IMR-90 (cell line): ENCODE measurements at regions not wholly inside any gene's neighbourhood (a gene's known extent, or its start where the extent isn't known, plus 50 kb on each side); places are given as distances from the start of the nearest gene placed in this dataset.

Experiments
- ATAC-seq: fragments of 200-7000 bp; cut with Tn5 transposase; 2 replicates; pipeline ENCODE4 v1.9.1; 2020; ENCODE audit warnings: low read depth, mild to moderate bottlenecking, moderate library complexity
- BruUV-seq: library from RNA; stranded (reverse); fragments of 400-500 nt; replicated peaks from 2 replicates; lab custom pipeline; 2021; lab: Mats Ljungman, UMichigan
- CTCF ChIA-PET: fragments of 300-600 bp; formaldehyde crosslinking; extraction: SDS; loops from one replicate; lab custom pipeline; 2021; ENCODE audit warnings: antibody characterized with exemption; lab: Yijun Ruan, JAX
- POLR2A ChIA-PET: fragments of 300-600 bp; sonication (Branson Sonifier 250); formaldehyde crosslinking; loops from one replicate; lab custom pipeline; 2022; ENCODE audit warnings: antibody characterized with exemption; ENCODE audit not compliant: unreplicated experiment; lab: Charles Lee
- DNase-seq: peaks from one replicate; pipeline ENCODE4 v3.0.0; 2013
- H2AFZ ChIP-seq: replicated peaks from 2 replicates; pipeline ENCODE3; 2013; ENCODE audit warnings: low read length, mild to moderate bottlenecking; ENCODE audit not compliant: poor library complexity
- H2AK5ac ChIP-seq: 2 replicates; pipeline ENCODE4 v1.6.1; 2013; ENCODE audit warnings: low read depth, low read length, inconsistent platforms
- H2AK9ac ChIP-seq: replicated peaks from 2 replicates; pipeline ENCODE3; 2013; ENCODE audit warnings: mild to moderate bottlenecking, low read depth, low read length, moderate library complexity; ENCODE audit not compliant: poor library complexity
- H2BK120ac ChIP-seq: 2 replicates; pipeline ENCODE4 v1.6.1; 2013; ENCODE audit warnings: low read depth, low read length, inconsistent platforms
- H2BK15ac ChIP-seq: 3 replicates; pipeline ENCODE4 v1.6.1; 2013; ENCODE audit warnings: low read depth, low read length, inconsistent platforms
- H2BK20ac ChIP-seq: 2 replicates; pipeline ENCODE4 v1.6.1; 2013; ENCODE audit warnings: low read depth, mild to moderate bottlenecking, inconsistent platforms, low read length, moderate library complexity
- H2BK5ac ChIP-seq: 2 replicates; pipeline ENCODE4 v1.6.1; 2013; ENCODE audit warnings: mild to moderate bottlenecking, low read depth, low read length, inconsistent platforms; ENCODE audit not compliant: poor library complexity, severe bottlenecking
- H3K14ac ChIP-seq: replicated peaks from 2 replicates; pipeline ENCODE4 v1.6.1; 2013; ENCODE audit warnings: low read depth, low read length, inconsistent platforms
- H3K18ac ChIP-seq: 2 replicates; pipeline ENCODE4 v1.6.1; 2013; ENCODE audit warnings: low read depth, low read length, control low read depth
- H3K23ac ChIP-seq: 2 replicates; pipeline ENCODE4 v1.6.1; 2013; ENCODE audit warnings: low read depth, low read length, inconsistent platforms
- H3K27ac ChIP-seq: 2 replicates; pipeline ENCODE4 v1.5.1; 2013; ENCODE audit warnings: mild to moderate bottlenecking, control low read depth, low read length; ENCODE audit not compliant: insufficient read depth
- H3K27me3 ChIP-seq: 2 replicates; pipeline ENCODE4 v1.6.1; 2013; ENCODE audit warnings: low read length; ENCODE audit not compliant: control insufficient read depth, insufficient read depth
- H3K36me3 ChIP-seq: 2 replicates; pipeline ENCODE4 v1.6.1; 2013; ENCODE audit warnings: low read length, mixed read lengths; ENCODE audit not compliant: control insufficient read depth, insufficient read depth
- H3K4ac ChIP-seq: 2 replicates; pipeline ENCODE4 v1.6.1; 2013; ENCODE audit warnings: low read depth, low read length, inconsistent platforms
- H3K4me1 ChIP-seq: 2 replicates; pipeline ENCODE4 v1.6.1; 2013; ENCODE audit warnings: low read length, mixed read lengths; ENCODE audit not compliant: control insufficient read depth, insufficient read depth
- H3K4me2 ChIP-seq: 2 replicates; pipeline ENCODE4 v1.6.1; 2013; ENCODE audit warnings: low read depth, mild to moderate bottlenecking, control low read depth, low read length, moderate library complexity
- H3K4me3 ChIP-seq: 2 replicates; pipeline ENCODE4 v1.5.1; 2013; ENCODE audit warnings: low read depth, mild to moderate bottlenecking, control low read depth, low read length, moderate library complexity; ENCODE audit not compliant: insufficient read depth
- H3K56ac ChIP-seq: 2 replicates; pipeline ENCODE4 v1.6.1; 2013; ENCODE audit warnings: low read length, inconsistent platforms; ENCODE audit not compliant: insufficient read depth; ENCODE audit errors: extremely low read depth
- H3K79me1 ChIP-seq, 2 experiments: 2 replicates each; pipeline ENCODE4 v1.6.1; 2013; ENCODE audit warnings: low read length in 2 of 2, inconsistent platforms in 1 of 2, low read depth in 1 of 2
- H3K9ac ChIP-seq: 2 replicates; pipeline ENCODE4 v1.6.1; 2013; ENCODE audit warnings: low read depth, low read length, control low read depth
- H3K9me1 ChIP-seq: 2 replicates; pipeline ENCODE4 v1.6.1; 2013; ENCODE audit warnings: low read length, inconsistent platforms; ENCODE audit not compliant: insufficient read depth
- H3K9me3 ChIP-seq: 2 replicates; pipeline ENCODE4 v1.6.1; 2013; ENCODE audit warnings: low read length; ENCODE audit not compliant: control insufficient read depth, insufficient read depth
- H4K20me1 ChIP-seq: 2 replicates; pipeline ENCODE4 v1.6.1; 2013; ENCODE audit warnings: low read length, inconsistent platforms; ENCODE audit not compliant: insufficient read depth
- H4K5ac ChIP-seq: 2 replicates; pipeline ENCODE4 v1.6.1; 2013; ENCODE audit warnings: mild to moderate bottlenecking, low read depth, low read length, control low read depth
- H4K8ac ChIP-seq, 2 experiments: 2 replicates each; pipeline ENCODE4 v1.6.1; 2013; ENCODE audit warnings: low read depth in 2 of 2, low read length in 2 of 2, control low read depth in 1 of 2, inconsistent platforms in 1 of 2
- H4K91ac ChIP-seq: 2 replicates; pipeline ENCODE4 v1.6.1; 2013; ENCODE audit warnings: low read depth, low read length, inconsistent platforms; ENCODE audit not compliant: insufficient read depth
- BHLHE40 ChIP-seq: fragments of 150-350 bp; IDR thresholded peaks from 2 replicates; pipeline ENCODE4 v1.6.1; 2016; ENCODE audit warnings: mild to moderate bottlenecking, low read depth, low read length
- CEBPB ChIP-seq: IDR thresholded peaks from 2 replicates; pipeline ENCODE4 v1.6.1; 2012; ENCODE audit warnings: low read depth, low read length, improper control_type of control experiment
- CHD1 ChIP-seq: IDR thresholded peaks from 2 replicates; pipeline ENCODE4 v1.6.1; 2012; ENCODE audit warnings: low read depth, low read length, improper control_type of control experiment
- MAZ ChIP-seq: IDR thresholded peaks from 2 replicates; pipeline ENCODE4 v1.6.1; 2012; ENCODE audit warnings: low read depth, mild to moderate bottlenecking, low read length, improper control_type of control experiment, moderate library complexity, borderline replicate concordance
- MXI1 ChIP-seq: IDR thresholded peaks from 2 replicates; pipeline ENCODE4 v1.6.1; 2012; ENCODE audit warnings: low read depth, mild to moderate bottlenecking, low read length, moderate library complexity, borderline replicate concordance
- NFE2L2 ChIP-seq: fragments of 150-350 bp; IDR thresholded peaks from 2 replicates; pipeline ENCODE4 v1.6.1; 2016; ENCODE audit warnings: low read depth, mild to moderate bottlenecking, low read length
- RAD21 ChIP-seq: IDR thresholded peaks from 2 replicates; pipeline ENCODE4 v1.6.1; 2012; ENCODE audit warnings: low read length, improper control_type of control experiment
- RCOR1 ChIP-seq: IDR thresholded peaks from 2 replicates; pipeline ENCODE4 v1.6.1; 2012; ENCODE audit warnings: mild to moderate bottlenecking, low read length, improper control_type of control experiment; ENCODE audit not compliant: insufficient replicate concordance
- WGBS, 2 experiments: methylation state at CpG; one replicate each; pipeline versions ENCODE4 v1.1.5 to v1.1.7; 2013; ENCODE audit warnings: missing lambda C conversion rate in 2 of 2; ENCODE audit not compliant: insufficient read length in 1 of 2; ENCODE audit errors: extremely low coverage in 2 of 2; 5-methylcytosine and 5-hydroxymethylcytosine counted together
- dilution Hi-C: fragments of 300-500 bp; cut with HindIII; formaldehyde crosslinking; loops from one replicate; pipeline ENCODE4 v1.14.3; 2018; ENCODE audit warnings: low sequenced_read_pairs; ENCODE audit not compliant: unreplicated experiment
- in situ Hi-C: fragments of 300-500 bp; cut with MboI; formaldehyde crosslinking; loops from 3 replicates; pipeline ENCODE4 v1.14.3; 2019; ENCODE audit warnings: low sequenced_read_pairs, inconsistent platforms, mixed read lengths
- intact Hi-C: fragments of 100-400 bp; cut with micrococcal nuclease; formaldehyde crosslinking; loops from 2 replicates; pipeline ENCODE4 v1.10.0; 2022
- TF ChIP-seq, protein P1 (sequence below): fragments of 150-350 bp; IDR thresholded peaks from 2 replicates; pipeline ENCODE4 v1.6.1; 2016; ENCODE audit warnings: low read depth, mild to moderate bottlenecking, low read length, moderate library complexity, borderline replicate concordance

DNA sequence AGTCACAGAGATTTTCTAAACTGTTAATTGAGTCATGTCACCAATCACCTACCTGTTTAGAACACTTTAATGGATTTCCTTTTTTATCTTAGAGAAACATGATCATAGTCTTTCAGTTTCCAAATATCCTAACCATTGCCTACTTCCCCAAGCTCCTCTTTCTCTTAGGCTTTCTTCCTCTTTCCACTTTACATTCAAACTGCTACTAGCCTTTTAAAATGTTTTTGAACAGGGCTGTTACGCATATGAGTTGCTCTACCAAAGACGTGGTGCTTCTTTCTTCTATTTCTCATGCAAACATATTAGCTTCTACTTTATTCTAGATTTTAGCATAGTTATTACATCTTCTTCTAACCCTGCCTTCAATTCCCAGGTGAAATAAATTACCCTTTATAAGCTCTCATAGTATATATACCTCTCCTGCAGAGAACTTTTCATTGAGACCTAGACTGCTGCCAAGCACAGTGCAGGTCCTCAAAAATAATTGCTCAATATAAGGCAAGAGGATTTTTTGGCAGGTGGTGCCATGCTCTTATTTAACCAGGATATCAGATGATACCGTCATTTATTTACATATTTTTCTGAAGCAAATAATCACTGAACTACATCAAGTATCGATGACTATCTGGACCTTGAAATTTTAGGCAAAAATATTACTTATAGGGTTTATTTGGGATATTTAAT is 937.1 kb downstream of the TSN start:
- intact Hi-C loops, result no loop called here
- dilution Hi-C loops, result no loop called here
- Histone ChIP-seq H3K18ac (no peak overlapping the region), H3K4me1 (no peaks in the 10 kb centered on the region), H2AK5ac (no peak overlapping the region), H2AK9ac (no peak overlapping the region), H3K27me3 (no peaks in the 10 kb centered on the region), H3K14ac (no peak overlapping the region), H2BK120ac (no peak overlapping the region), H4K20me1 (no peaks in the 10 kb centered on the region), H3K9me3 (no peaks in the 10 kb centered on the region; the same call in 1 of the 2 replicates), H3K36me3 (no peaks in the 10 kb centered on the region), H2BK15ac (no peak overlapping the region), H2BK20ac (no peak overlapping the region), H3K27ac (no peak overlapping the region), H2BK5ac (no peak overlapping the region), H3K56ac (no peak overlapping the region), H3K4me3 (no peak overlapping the region), H3K4ac (no peak overlapping the region), H3K9me1 (no peaks in the 10 kb centered on the region), H4K5ac (no peak overlapping the region), H3K9ac (no peak overlapping the region), H3K79me1 (no peaks in the 10 kb centered on the region), H2AFZ (no peak overlapping the region), H3K23ac (no peak overlapping the region), H4K91ac (no peak overlapping the region), H4K8ac (no peak overlapping the region), H3K4me2 (no peak overlapping the region)
- TF ChIP-seq CEBPB (no peak), NFE2L2 (no peak), MXI1 (no peak), CHD1 (no peak), MAZ (no peak), BHLHE40 (no peak), RCOR1 (no peak), RAD21 (no peak)
- TF ChIP-seq, protein P1, sequence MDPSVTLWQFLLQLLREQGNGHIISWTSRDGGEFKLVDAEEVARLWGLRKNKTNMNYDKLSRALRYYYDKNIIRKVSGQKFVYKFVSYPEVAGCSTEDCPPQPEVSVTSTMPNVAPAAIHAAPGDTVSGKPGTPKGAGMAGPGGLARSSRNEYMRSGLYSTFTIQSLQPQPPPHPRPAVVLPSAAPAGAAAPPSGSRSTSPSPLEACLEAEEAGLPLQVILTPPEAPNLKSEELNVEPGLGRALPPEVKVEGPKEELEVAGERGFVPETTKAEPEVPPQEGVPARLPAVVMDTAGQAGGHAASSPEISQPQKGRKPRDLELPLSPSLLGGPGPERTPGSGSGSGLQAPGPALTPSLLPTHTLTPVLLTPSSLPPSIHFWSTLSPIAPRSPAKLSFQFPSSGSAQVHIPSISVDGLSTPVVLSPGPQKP, result no peak
- in situ Hi-C loops, result no loop called here
- no peak for ATAC-seq
- DNase-seq, result no peak
- 56% methylated on average over 2 of the region's 4 CpGs; no CpG with 5 or more reads in 1 of the 2 experiments for WGBS, 2 experiments
- no TSS peak for BruUV-seq
- ChIA-PET CTCF (no interaction called here), POLR2A (no interaction called here)
